Amygdala (tissue), 56 donors: ENCODE measurements at regions not wholly inside any gene's neighbourhood (a gene's known extent, or its start where the extent isn't known, plus 50 kb on each side); places are given as distances from the start of the nearest gene placed in this dataset.
"Not testable (repeated sequence)": the region's sequence is repeated elsewhere in the genome, so short reads cannot be mapped to it uniquely, and the experiment has no call there.

ENCODE experiments used
- DNase-seq, 56 donors: peaks; one replicate each; lab custom pipeline; 2025; lab: John Stamatoyannopoulos, UW

DNA sequence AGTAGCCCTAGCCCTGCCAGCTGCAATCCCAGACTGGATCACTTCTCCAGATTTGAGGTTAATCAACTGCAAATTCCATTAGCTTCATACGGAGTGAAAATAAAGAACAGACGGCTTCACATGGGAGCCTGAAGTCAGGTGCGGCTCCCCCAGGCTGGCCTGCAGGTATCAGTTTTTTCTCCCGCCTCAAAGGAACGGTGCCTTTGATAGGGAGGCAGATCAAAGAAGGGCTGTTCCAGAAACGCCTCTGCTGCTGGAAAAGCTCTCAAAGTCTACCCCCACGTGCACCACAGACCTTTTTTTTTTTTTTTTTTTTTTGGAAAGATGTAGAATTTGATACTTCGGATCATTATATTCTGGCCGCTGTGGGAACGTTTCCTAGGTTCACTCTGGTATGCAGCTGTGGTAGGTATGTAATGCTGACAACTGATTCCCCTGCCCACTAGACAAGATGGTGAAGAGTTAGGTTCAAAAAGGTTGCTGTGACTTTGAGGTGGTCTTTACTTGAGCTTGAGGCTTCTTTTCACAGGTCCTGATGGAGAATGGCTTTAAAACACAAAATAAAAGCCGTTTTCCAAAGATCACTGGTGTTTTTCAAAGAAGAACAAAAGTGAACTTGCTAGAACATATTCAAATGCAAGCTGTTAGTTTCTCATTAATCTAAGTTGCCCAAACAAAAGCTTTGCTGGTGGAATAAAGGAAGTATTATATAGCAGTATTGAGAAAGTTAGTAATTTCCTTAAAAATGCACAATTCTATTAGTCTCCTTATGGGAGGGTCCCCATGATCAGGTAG is 189.0 kb upstream of the NFIA start:
- no peak for DNase-seq

DNA sequence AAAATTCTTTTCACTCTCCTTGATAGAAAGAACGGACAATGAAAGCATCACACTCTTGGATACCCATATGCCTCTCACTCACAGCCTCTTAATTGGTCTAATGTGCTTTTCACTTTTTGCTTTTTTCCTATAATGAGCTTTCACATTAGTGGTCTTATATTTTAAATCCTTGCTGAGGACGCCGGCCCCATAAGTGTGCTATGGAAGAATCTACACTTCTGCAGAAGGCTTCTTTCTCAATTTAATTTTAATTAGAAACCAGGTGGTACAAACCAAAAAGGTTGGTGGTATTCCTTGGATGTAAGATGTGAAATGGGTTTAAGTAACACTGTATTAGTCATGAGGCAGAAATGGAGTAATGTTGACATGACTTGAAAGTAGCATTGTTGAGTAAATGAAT is 190.6 kb upstream of the NFIA start:
- DNase-seq: no peak

DNA sequence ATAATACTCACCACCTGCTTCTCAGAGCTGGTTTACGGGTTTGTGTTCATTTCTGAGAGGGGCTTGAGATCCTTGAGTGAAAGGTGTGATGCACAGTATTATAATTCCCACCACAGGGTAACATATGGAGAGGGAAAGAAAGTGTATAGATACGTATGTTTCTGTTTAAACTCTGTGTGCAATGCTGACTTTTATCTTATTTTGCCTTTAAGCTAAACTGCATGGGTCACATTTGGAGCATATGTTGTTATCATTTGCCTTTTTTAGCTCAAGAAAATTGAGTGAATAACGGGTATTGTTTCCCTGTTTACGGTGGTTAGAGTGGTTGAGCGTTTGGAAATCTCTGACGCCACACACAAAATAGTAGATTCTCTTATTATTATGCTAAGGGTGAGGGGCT is 191.1 kb upstream of the NFIA start:
- no peak for DNase-seq

DNA sequence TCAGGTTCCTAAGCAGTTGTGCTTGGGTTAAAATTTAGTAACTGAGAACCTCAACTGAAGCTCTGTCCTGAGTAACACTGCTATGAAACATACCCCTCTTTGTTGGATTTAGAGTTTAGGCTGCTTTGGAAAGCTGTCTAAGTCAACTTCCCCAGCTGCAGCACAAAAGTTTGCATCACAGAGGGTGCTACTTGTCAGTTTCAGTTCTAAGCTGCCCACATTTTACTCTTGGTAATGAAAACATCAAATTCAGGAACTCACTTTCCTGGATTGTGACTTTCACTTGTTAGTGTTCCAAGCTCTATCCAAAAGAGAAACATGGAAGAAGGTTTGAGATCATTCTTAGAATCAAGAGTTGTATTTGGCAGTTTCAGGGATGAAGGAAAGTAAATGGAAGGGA is 191.7 kb upstream of the NFIA start:
- no peak for DNase-seq

DNA sequence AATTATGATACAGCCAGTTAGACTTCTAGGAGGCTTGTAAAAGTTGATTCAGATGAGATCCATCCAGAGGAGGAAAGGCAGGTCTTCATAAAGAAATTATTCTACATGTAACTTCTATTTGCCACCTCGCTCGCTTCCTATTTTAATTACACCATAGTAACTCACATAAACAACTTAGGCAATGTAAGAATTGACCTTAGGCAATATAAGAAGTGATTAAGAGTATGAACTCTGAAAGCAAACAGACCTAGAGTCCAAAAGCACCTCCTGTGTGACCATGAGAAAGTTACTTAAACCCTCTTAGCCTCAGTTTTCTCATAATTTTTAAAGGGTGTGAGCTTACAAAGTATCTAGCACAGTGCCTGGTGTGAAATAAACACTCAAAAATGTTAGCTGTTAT is 192.7 kb upstream of the NFIA start:
- DNase-seq: no peak

DNA sequence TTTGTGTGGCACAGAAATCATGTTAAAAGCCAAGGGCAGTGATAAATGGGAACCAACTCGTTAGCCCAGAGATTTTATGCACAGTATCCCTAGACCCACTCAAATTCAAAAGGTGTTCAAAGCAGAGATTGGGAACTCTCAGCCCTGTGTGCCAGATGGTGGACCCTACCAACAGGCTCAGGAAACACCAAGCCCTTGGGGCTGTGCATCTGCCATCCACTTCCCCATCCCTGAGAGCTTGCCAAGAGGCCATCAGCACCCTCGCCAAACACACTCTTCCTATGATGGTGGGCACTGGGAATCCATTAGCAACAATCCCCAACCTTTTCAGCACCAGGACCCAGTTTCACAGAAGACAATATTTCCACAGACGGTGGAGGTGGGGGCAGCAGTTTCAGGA is 194.2 kb upstream of the NFIA start:
- DNase-seq: no peak

DNA sequence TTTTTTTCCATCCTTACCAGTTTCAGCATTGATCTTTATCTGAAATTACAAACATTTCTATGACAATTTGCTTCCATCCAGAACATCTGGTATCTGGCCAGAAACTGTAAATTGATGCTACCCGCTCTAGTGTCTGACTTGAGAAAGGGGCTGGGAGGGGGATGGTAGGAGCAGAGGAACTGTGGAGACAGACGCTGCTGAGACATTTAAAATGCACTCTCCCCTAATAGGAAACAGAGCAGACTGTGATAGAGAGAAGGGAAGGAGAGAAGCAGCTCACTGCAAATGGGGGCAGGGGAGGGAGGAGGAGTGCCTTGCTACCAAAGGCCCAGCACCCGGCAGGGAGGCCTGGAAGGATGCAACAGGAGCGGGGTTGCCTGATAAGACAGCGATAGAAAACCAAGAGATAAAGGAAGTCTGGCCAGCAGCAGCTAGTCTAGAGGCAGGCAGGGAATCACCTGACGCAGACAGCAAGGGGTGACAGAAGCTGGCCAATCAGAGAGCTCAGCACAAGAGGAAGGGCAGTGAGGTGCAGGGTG is 195.5 kb upstream of the NFIA start:
- no peak for DNase-seq

DNA sequence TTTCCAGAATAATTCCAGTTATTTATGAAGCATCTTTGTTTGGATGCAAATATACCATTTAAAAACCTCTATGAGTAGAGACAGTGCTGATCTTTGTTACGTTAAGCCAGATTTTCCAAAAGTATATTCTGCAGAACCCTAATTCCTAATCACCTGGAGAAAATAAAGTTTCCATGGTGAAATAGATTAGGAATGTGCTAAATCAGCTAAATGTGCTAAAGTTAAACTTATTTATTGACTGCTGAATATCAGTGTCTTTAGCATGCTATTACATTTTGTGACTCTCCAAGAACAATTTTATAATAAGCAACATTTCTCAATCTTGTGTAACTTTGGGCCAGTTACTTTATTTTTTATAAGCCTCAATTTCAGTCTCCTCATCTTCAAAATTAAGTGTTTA is 196.3 kb upstream of the NFIA start:
- DNase-seq: no peak

DNA sequence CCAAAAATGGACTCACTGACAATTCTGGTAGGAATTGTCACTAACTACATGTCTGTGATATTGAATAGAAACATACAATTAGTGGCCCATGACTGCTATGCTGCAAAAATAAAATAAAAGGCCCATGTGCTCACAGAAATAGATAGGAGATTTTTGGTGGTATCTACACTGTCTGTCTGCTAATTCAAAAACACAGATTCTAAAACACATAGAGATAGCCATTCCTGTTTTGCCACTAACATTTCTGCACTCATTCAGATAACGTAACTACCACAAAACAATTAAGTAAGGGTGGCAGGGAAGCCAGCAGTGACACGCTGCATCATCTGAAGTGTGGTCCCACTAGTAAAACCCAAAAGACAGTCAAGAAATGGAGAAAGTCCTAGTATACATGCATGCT is 202.2 kb upstream of the NFIA start:
- DNase-seq: no peak

DNA sequence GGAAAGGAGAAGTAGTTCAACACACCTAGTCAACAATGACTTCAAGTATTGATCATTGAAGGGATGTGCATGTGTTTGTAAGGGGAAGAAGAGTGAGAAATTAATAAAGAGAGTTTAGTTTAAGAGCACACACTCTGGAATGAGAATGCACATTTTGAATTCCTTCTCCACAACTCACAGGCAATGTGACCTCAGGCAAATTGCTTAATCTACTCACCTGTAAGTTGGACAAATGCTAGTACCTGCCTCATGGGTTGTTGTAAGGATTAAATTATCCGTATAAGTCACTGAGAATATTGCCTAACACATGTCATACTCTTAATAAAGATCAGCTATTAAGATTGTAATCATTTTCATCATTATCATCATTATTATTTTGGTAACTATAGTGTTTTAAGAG is 204.0 kb upstream of the NFIA start:
- DNase-seq: no peak

DNA sequence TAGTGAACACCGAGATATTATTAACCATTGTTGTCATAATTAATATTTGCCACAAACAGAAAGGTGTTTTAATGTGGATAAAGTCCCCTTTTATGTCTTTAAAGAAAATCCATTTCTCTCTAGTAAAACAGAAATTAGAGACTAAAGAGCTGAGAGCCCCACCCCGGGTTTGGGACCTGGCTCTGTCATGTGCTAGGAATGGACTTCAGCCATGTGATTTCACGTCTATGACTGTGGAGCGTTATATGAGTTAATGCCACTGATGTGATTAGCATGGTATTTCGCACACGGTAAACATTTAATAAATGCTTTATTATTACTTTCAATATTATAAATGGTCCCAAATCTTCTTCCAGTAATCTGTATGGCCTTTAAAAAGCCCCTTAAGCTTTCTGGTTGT is 205.0 kb upstream of the NFIA start:
- DNase-seq: no peak

DNA sequence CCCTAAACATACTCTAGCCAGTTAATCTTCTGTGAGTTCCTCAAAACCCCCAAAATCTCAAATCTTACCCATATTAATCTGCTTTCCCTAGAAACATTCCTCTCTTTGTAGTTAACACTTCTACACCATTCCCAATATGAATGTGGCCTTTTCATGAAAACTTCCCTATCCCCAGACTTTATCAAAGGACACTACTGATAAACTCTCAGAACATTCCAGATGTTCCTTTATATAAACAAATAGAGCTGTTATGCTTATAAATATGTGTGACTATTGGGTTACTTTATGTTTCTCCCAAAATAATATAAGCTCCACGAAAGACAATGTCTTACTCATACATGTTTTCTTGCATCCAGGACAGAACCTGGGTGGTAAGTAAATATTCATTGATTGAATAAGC is 205.4 kb upstream of the NFIA start:
- no peak for DNase-seq

DNA sequence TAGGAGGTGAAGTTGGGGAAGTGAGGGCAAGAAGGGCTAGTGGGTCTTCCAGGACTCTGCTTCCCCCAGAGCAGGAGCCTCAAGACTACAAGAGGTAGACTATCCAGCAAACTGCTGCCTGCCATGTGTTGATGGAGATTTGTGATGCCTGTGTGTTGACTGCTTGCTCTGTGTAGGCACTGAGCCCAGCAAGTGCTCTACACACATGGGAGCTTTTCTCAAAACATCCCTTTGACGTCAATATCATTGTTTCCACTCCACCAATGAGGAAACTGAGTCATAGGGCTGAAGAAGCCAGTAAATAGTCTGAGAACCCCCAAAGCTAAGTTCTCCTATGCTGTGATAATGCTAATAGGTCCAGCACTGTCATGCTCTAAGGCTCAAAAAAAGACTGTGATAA is 207.2 kb upstream of the NFIA start:
- DNase-seq: no peak

DNA sequence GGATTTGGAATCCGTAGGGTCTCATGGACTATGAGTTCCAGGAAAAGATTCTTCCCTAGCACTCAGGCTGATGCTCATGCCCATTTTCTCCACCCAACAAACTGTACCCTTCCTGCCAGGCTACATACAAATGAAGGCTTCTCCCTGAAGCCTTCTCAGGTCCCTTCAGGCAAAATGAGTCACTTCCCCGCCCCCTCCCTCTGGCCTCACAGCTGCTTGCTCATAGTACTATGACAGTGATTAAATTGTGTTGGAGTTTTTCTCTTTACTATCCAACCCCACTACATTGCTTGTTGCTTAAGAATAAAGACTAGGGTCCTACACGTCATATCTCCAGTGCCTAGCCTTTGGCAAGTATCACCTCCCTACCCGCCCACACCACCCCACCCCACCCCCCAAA is 207.6 kb upstream of the NFIA start:
- DNase-seq: no peak

DNA sequence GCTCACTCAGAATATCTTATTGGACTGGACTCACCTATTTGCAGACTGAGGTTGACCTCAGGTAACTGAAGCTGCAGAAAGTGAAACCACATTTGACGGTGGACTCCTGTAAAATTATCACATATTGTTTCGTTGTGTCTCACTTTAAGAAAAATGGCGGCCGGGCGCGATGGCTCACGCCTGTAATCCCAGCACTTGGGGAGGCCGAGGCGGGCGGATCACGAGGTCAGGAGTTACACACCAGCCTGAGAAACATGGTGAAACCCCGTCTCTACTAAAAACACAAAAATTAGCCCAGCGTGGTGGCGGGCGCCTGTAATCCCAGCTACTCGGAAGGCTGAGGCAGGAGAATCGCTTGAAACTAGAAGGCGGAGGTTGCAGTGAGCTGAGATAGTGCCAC is 209.0 kb upstream of the NFIA start:
- not testable (repeated sequence) for DNase-seq

DNA sequence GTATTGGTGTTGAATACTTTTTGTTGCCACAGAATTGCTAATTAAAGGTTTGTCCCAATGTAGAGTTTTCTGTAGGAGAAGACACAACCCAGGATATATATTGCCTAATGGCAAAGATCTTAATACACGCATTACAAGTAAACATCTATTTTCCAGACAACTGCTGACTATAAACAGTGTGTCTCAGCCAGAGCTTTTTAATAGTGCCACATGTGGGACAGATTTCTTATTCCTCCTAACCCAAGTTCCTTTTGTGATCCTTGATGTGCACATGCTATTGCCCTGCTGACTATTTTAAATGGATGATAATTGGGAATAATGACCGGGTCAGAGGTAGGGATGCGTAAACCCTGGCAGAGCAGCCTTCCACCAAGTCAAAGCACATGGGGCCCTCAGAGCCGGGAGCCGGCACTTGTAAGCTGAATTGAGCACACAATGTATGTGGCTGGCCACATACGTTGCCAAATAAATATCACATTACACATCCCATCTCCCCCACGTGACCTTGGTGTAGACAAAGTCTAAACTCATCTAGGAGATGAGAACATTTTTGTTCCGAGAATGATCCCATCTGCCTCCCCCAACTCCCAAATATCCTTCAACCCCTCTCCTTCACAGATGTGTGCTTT is 209.8 kb upstream of the NFIA start:
- no peak for DNase-seq

DNA sequence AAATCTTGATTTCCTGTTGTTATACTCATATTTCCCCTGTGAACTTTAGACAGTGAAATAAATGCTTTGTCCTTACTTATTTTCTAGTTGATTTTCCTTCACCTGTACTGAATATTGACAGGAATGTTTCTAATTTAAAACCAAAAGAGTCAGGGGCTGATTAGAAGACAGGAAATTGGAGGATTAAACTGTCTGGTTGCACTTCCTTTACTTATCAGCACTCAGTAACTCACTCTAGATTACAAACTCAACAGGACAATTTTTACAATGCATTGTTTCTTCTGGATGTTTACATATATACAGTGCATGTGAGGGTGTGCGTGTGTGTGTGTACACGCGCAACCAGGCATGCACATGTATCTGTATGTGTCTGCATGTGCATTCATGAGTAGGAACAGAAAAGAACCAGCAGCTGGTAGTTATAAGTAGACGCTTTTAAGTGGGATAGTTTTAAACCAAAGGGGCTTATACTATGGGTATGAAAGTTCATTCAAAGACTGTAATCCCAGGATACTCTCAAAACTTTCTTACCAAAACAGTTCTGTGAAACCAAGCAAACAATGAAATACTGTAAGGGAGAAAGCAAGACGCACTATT is 212.0 kb upstream of the NFIA start:
- no peak for DNase-seq

DNA sequence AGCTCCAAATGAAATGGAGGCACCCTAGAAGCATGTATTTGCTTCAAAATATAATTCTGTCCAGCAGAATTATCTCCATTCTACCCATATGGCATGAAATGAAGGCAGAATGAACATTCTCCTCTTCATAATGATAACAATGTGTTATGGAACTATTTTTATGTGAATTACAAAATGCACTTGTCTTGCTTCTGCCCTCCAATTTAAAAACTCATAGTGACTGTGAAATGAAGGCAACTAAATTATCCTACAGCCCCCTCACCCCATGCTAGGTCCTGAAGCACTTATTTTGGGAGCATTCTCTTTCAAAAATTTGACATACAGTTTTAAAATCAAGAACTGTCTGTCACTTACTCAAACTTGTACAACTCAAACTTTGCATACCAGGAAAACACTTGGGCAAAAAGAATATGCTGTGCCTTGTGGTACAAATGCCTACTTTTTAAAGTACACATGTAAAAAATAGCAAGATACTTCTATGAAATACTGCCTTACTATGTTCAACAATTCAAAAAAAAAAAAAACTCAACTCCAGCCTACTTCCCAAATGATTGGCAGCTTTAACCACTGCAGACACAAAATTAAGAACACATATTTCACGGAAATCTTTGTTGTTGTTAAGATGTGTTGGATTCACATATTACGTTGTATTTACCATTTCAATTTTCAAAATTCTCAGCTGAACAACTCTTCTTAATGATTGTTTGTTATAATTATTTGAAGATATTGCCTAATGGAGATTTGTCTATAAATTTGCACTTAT is 213.3 kb upstream of the NFIA start:
- no peak for DNase-seq

DNA sequence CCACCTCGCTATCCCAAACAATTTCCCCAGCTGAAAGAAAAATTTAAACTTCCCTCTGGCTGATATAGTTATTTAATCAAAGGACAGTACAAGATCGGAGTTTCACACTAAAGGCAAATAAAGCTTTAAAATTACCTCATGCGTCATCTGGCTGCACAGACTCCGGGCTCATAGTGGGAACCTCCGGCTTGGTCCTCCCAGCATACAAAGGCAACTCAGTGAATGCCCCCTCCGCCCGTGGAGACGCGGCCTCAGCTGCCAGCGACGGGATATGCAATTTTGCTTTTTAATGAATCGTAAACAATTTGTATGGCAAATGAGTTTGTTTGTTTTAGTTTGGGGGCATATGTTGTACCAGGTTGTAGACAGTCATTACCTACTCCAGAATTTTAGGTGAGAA is 214.6 kb upstream of the NFIA start:
- DNase-seq: peak in 3 of 56 donors; percentile 4 to 13 (median 10)

DNA sequence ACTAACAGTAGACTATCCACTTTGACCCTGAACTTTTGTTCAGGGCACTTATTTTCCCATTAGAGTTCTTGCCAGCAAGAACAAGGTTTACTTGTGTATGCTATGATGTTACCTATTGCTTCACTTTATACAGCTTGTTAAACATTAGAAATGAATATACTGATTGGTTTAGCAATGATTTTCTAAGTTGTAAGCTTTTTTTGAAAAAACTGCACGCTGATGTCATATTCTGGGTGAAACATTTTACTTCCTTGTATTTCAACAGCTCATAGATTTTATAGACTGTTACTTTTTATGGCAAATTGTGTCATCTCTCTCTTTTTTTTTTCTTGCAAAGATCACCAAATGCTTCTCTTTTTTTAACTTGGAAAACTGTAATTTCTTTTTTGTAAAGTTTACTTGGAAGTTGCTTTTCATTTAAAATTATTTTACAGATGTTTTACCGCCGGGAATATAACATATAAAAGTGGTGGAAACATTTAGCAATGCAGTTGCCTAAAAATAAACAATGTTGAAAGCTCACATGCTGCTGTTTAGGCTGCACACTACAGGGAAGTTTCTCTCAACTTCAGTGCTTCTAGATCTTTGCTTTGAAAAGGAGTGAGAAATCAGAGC is 215.3 kb upstream of the NFIA start:
- no peak for DNase-seq
